SU-DHL-6 (cell line): ENCODE measurements at regions not wholly inside any gene's neighbourhood (a gene's known extent, or its start where the extent isn't known, plus 50 kb on each side); places are given as distances from the start of the nearest gene placed in this dataset.
A peak's percentile ranks its signal among the peaks of the same experiment; 100 is the strongest.

Experiments
- H2AFZ ChIP-seq: fragments of 200-600 bp; sonication (generic); 2 replicates; pipeline ENCODE4 v1.6.1; 2014; ENCODE audit warnings: low read depth, mild to moderate bottlenecking, moderate library complexity, mixed read lengths, antibody characterized with exemption, low read length; ENCODE audit not compliant: severe bottlenecking
- H3F3A ChIP-seq: fragments of 200-600 bp; shearing (Covaris generic); 2 replicates; pipeline ENCODE4 v1.6.0; 2016; ENCODE audit warnings: antibody characterized with exemption, mild to moderate bottlenecking; ENCODE audit not compliant: insufficient read depth
- H3K27ac ChIP-seq: fragments of 200-600 bp; sonication (generic); 2 replicates; pipeline ENCODE4 v1.5.1; 2016; ENCODE audit warnings: low read depth, mild to moderate bottlenecking, low read length, moderate library complexity, mixed read lengths
- H3K27me3 ChIP-seq: fragments of 200-600 bp; sonication (generic), shearing (Covaris generic); 2 replicates; pipeline ENCODE4 v1.6.0; 2014; ENCODE audit warnings: mild to moderate bottlenecking, low read length
- H3K36me3 ChIP-seq: fragments of 200-600 bp; sonication (generic); 2 replicates; pipeline ENCODE4 v1.6.1; 2014; ENCODE audit warnings: mild to moderate bottlenecking, low read length, mixed read lengths
- H3K4me2 ChIP-seq: fragments of 300-600, 200-600 bp; shearing (Covaris generic), sonication (generic); 2 replicates; pipeline ENCODE4 v1.6.0; 2014; ENCODE audit warnings: low read length, low read depth, mild to moderate bottlenecking; ENCODE audit not compliant: poor library complexity, severe bottlenecking
- H3K4me3 ChIP-seq: fragments of 200-600 bp; sonication (generic); 2 replicates; pipeline ENCODE4 v1.5.1; 2014; ENCODE audit warnings: antibody characterized with exemption, low read length, mild to moderate bottlenecking, mixed read lengths; ENCODE audit not compliant: insufficient read depth, poor library complexity, severe bottlenecking
- H3K79me2 ChIP-seq: fragments of 200-600 bp; sonication (generic); 2 replicates; pipeline ENCODE4 v1.6.1; 2014; ENCODE audit warnings: mild to moderate bottlenecking, low read length, moderate library complexity; ENCODE audit not compliant: insufficient read depth
- H3K9ac ChIP-seq: fragments of 200-600 bp; sonication (generic); 2 replicates; pipeline ENCODE4 v1.7.0; 2014; ENCODE audit warnings: mild to moderate bottlenecking, low read length
- H3K9me2 ChIP-seq: fragments of 200-600 bp; sonication (generic); replicated peaks from 2 replicates; pipeline ENCODE4 v1.6.1; 2014; ENCODE audit warnings: low read length; ENCODE audit not compliant: insufficient read depth
- H3K9me3 ChIP-seq: fragments of 200-600 bp; sonication (generic); 2 replicates; pipeline ENCODE4 v1.6.1; 2014; ENCODE audit warnings: low read length, mixed read lengths; ENCODE audit not compliant: insufficient read depth
- H4K20me1 ChIP-seq: fragments of 200-600 bp; sonication (generic); 2 replicates; pipeline ENCODE4 v1.6.1; 2014; ENCODE audit warnings: low read depth, mild to moderate bottlenecking, antibody characterized with exemption, low read length, moderate library complexity, mixed read lengths
- CTCF ChIP-seq: fragments of 200-600 bp; sonication (generic); IDR thresholded peaks from one replicate; pipeline ENCODE4 v1.5.1; 2017; ENCODE audit warnings: antibody characterized with exemption, mild to moderate bottlenecking, low read length, moderate library complexity; ENCODE audit not compliant: insufficient read depth, poor library complexity, severe bottlenecking
- EZH2phosphoT487 ChIP-seq: fragments of 200-600 bp; sonication (generic), shearing (Covaris generic); conservative IDR thresholded peaks from 2 replicates; pipeline ENCODE4 v1.6.1; 2018; ENCODE audit warnings: mild to moderate bottlenecking, antibody characterized with exemption, low read length, moderate library complexity, mixed read lengths

GRCh38 chr11:128372977-128373376 lies 214.4 kb downstream of the ETS1 start:
- Histone ChIP-seq H3K4me3 (no peak overlapping the region), H3K27me3 (no peaks in the 10 kb centered on the region), H4K20me1 (no peaks in the 10 kb centered on the region), H3K36me3 (no peaks in the 10 kb centered on the region), H3K9me2 (no peaks in the 10 kb centered on the region), H3K79me2 (no peaks in the 10 kb centered on the region), H3K9me3 (no peaks in the 10 kb centered on the region), H3F3A (no peaks in the 10 kb centered on the region), H3K27ac (no peak overlapping the region), H3K9ac (no peak overlapping the region), H2AFZ (no peak overlapping the region), H3K4me2 (no peak overlapping the region)
- no peak for TF ChIP-seq EZH2phosphoT487
- TF ChIP-seq CTCF: no peak

GRCh38 chr11:128367573-128367972 lies 219.8 kb downstream of the ETS1 start:
- H3K27ac ChIP-seq: no peak overlapping the region
- H3K4me3 ChIP-seq: no peak overlapping the region
- H3K9me3 ChIP-seq: no peaks in the 10 kb centered on the region
- H3K9ac ChIP-seq: no peak overlapping the region
- peak overlapping the region; percentile 47 for H3K4me2 ChIP-seq
- no peak for TF ChIP-seq CTCF
- TF ChIP-seq EZH2phosphoT487: no peak
- H3F3A ChIP-seq: no peaks in the 10 kb centered on the region
- no peaks in the 10 kb centered on the region for H3K79me2 ChIP-seq
- no peaks in the 10 kb centered on the region for H4K20me1 ChIP-seq
- H3K9me2 ChIP-seq: no peaks in the 10 kb centered on the region
- no peaks in the 10 kb centered on the region for H3K36me3 ChIP-seq
- no peak overlapping the region for H2AFZ ChIP-seq
- H3K27me3 ChIP-seq: no peaks in the 10 kb centered on the region

GRCh38 chr11:128365044-128365443 lies 222.3 kb downstream of the ETS1 start:
- H3K36me3 ChIP-seq: no peaks in the 10 kb centered on the region
- H3K4me2 ChIP-seq: no peak overlapping the region
- no peaks in the 10 kb centered on the region for H3F3A ChIP-seq
- no peaks in the 10 kb centered on the region for H3K9me2 ChIP-seq
- no peak overlapping the region for H2AFZ ChIP-seq
- no peak overlapping the region for H3K4me3 ChIP-seq
- no peak overlapping the region for H3K9ac ChIP-seq
- H3K27me3 ChIP-seq: no peaks in the 10 kb centered on the region
- H3K79me2 ChIP-seq: no peaks in the 10 kb centered on the region
- no peaks in the 10 kb centered on the region for H4K20me1 ChIP-seq
- no peak overlapping the region for H3K27ac ChIP-seq
- TF ChIP-seq EZH2phosphoT487: no peak
- no peak for TF ChIP-seq CTCF
- no peaks in the 10 kb centered on the region for H3K9me3 ChIP-seq

GRCh38 chr11:128361451-128362020 lies 225.8 kb downstream of the ETS1 start:
- H2AFZ ChIP-seq: no peak overlapping the region
- no peaks in the 10 kb centered on the region for H3K36me3 ChIP-seq

More at GRCh38 chr11:128361451-128362020, 225.8 kb downstream of the ETS1 start:
- no peak overlapping the region for H3K9ac ChIP-seq
- H3K27me3 ChIP-seq: no peaks in the 10 kb centered on the region
- no peak overlapping the region for H3K4me3 ChIP-seq
- H3K4me2 ChIP-seq: no peak overlapping the region
- TF ChIP-seq EZH2phosphoT487: no peak
- TF ChIP-seq CTCF: no peak
- H3K9me2 ChIP-seq: no peaks in the 10 kb centered on the region
- no peaks in the 10 kb centered on the region for H4K20me1 ChIP-seq
- H3K9me3 ChIP-seq: no peaks in the 10 kb centered on the region
- H3F3A ChIP-seq: no peaks in the 10 kb centered on the region
- no peaks in the 10 kb centered on the region for H3K79me2 ChIP-seq
- no peak overlapping the region for H3K27ac ChIP-seq
